Karpas-422 (cell line): ENCODE measurements at regions not wholly inside any gene's neighbourhood (a gene's known extent, or its start where the extent isn't known, plus 50 kb on each side); places are given as distances from the start of the nearest gene placed in this dataset.

ENCODE experiments used
- DNase-seq: peaks from one replicate; pipeline ENCODE4 v3.0.0-alpha.2; 2015
- H2AFZ ChIP-seq: fragments of 200-600 bp; sonication (generic); 2 replicates; pipeline ENCODE4 v1.6.1; 2014; ENCODE audit warnings: antibody characterized with exemption, low read length, mixed read lengths
- H3K27ac ChIP-seq: fragments of 200-600 bp; sonication (generic); 2 replicates; pipeline ENCODE4 v1.5.1; 2014; ENCODE audit warnings: mild to moderate bottlenecking, low read length, moderate library complexity
- H3K27me3 ChIP-seq: fragments of 200-600 bp; sonication (generic); 2 replicates; pipeline ENCODE4 v1.6.1; 2014; ENCODE audit warnings: low read length, mixed read lengths
- H3K36me3 ChIP-seq: fragments of 200-600 bp; sonication (generic); 2 replicates; pipeline ENCODE4 v1.6.1; 2014; ENCODE audit warnings: low read length, mixed read lengths; ENCODE audit not compliant: insufficient read depth
- H3K4me1 ChIP-seq: fragments of 200-600 bp; sonication (generic); 2 replicates; pipeline ENCODE4 v1.6.1; 2014; ENCODE audit warnings: mild to moderate bottlenecking, low read length, mixed read lengths
- H3K4me2 ChIP-seq: fragments of 200-600 bp; sonication (generic); 2 replicates; pipeline ENCODE4 v1.6.1; 2014; ENCODE audit warnings: low read length, low read depth, mild to moderate bottlenecking; ENCODE audit not compliant: poor library complexity, severe bottlenecking
- H3K4me3 ChIP-seq: fragments of 200-600 bp; sonication (generic); 2 replicates; pipeline ENCODE4 v1.5.1; 2014; ENCODE audit warnings: mild to moderate bottlenecking, antibody characterized with exemption, low read length, mixed read lengths
- H3K79me2 ChIP-seq: fragments of 200-600 bp; sonication (generic); 2 replicates; pipeline ENCODE4 v1.6.1; 2014; ENCODE audit warnings: mild to moderate bottlenecking, low read length, mixed read lengths
- H3K9ac ChIP-seq: fragments of 200-600 bp; sonication (generic); 2 replicates; pipeline ENCODE4 v1.6.0; 2014; ENCODE audit warnings: low read length
- H3K9me2 ChIP-seq: fragments of 200-600 bp; sonication (generic), shearing (Covaris generic); replicated peaks from 2 replicates; pipeline ENCODE4 v1.6.0; 2014; ENCODE audit warnings: mild to moderate bottlenecking, low read length, moderate library complexity; ENCODE audit not compliant: insufficient read depth
- H3K9me3 ChIP-seq: fragments of 300-700, 200-600 bp; sonication (generic); 2 replicates; pipeline ENCODE4 v1.6.1; 2014; ENCODE audit warnings: low read length, mixed read lengths
- H4K20me1 ChIP-seq: fragments of 200-600 bp; sonication (generic); 2 replicates; pipeline ENCODE4 v1.6.1; 2014; ENCODE audit warnings: mild to moderate bottlenecking, antibody characterized with exemption, low read length, low read depth; ENCODE audit not compliant: insufficient read depth

DNA sequence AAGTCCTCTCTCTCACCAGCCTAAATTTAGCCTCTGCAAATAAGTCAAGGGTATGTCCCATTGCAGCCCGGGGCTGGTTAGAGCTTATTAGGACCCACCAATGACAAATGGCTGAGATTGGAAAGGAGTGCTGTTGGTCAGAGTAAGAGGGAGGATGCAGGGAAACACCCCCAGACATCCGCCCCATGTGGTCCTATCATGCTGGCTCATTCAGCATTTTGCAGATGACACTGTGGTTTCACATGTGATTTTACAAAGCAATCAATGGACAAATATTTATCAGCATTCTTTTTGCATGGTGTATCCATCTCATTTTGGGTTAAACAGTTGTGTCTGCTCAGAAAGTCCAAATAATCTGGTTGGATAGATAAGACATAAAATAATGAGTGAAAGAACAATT, 152.2 kb upstream of the EXOC2 start:
- no peaks in the 10 kb centered on the region for H3K9me3 ChIP-seq
- no peak for DNase-seq
- no peaks in the 10 kb centered on the region for H3K9me2 ChIP-seq
- H3K4me2 ChIP-seq: no peak overlapping the region
- no peak overlapping the region for H3K4me3 ChIP-seq
- H2AFZ ChIP-seq: no peak overlapping the region
- H4K20me1 ChIP-seq: no peaks in the 10 kb centered on the region
- H3K4me1 ChIP-seq: no peaks in the 10 kb centered on the region
- H3K36me3 ChIP-seq: no peaks in the 10 kb centered on the region
- H3K79me2 ChIP-seq: no peaks in the 10 kb centered on the region
- H3K27me3 ChIP-seq: no peaks in the 10 kb centered on the region
- no peak overlapping the region for H3K9ac ChIP-seq
- no peak overlapping the region for H3K27ac ChIP-seq

GRCh38 chr6:842141-842540, 149.2 kb upstream of the EXOC2 start:
- Histone ChIP-seq H3K4me3 (no peak overlapping the region), H3K9me3 (no peaks in the 10 kb centered on the region), H2AFZ (no peak overlapping the region), H3K27me3 (no peaks in the 10 kb centered on the region), H3K4me2 (no peak overlapping the region), H3K4me1 (no peaks in the 10 kb centered on the region), H3K79me2 (no peaks in the 10 kb centered on the region), H3K36me3 (no peaks in the 10 kb centered on the region), H4K20me1 (no peaks in the 10 kb centered on the region), H3K9me2 (no peaks in the 10 kb centered on the region), H3K9ac (no peak overlapping the region), H3K27ac (no peak overlapping the region)
- DNase-seq: no peak

DNA sequence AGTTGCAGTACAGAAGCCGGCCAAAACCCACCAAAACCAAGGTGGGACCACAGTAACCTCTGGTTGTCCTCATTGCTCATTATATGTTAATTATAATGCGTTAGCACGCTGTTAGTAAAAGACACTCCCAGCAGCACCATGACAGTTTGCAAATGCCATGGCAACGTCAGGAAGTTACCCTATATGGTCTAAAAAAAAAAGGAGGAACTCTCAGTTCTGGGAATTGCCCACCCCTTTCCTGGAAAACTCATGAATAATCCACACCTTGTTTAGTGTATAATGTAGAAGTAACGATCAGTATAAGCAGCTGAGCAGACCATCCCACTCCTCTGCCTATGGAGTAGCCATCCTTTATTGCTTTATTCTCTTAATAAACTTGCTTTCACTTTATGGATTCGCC, 148.6 kb upstream of the EXOC2 start:
- Histone ChIP-seq H3K79me2 (no peaks in the 10 kb centered on the region), H3K9me3 (no peaks in the 10 kb centered on the region), H4K20me1 (no peaks in the 10 kb centered on the region), H3K36me3 (no peaks in the 10 kb centered on the region), H3K4me3 (no peak overlapping the region), H3K27ac (no peak overlapping the region), H3K9ac (no peak overlapping the region), H2AFZ (no peak overlapping the region), H3K4me2 (no peak overlapping the region), H3K4me1 (no peaks in the 10 kb centered on the region), H3K27me3 (no peaks in the 10 kb centered on the region), H3K9me2 (no peaks in the 10 kb centered on the region)
- no peak for DNase-seq

DNA sequence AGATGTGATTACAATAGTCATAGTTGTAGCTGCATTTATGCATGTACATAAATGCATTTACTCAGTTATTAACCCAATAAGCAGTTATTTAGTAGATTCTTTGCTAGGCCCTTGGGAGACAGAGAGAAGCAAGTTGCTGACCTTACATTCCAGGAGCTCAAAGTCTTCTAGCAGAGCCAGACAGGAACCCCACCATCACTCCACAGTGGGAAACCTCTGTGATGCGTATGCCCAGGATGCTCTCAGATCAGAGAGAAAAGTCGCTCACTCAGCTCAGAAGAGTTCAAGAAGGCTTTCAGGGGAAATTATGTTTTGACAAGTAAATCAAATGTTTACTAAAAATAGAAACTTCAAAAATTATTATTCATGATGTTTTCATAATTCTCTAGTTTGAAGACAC, 146.3 kb upstream of the EXOC2 start:
- no peak overlapping the region for H3K27ac ChIP-seq
- no peak overlapping the region for H3K9ac ChIP-seq
- H3K79me2 ChIP-seq: no peaks in the 10 kb centered on the region
- no peaks in the 10 kb centered on the region for H3K4me1 ChIP-seq
- H3K27me3 ChIP-seq: no peaks in the 10 kb centered on the region
- no peak overlapping the region for H3K4me2 ChIP-seq
- DNase-seq: no peak
- H2AFZ ChIP-seq: no peak overlapping the region
- H3K4me3 ChIP-seq: no peak overlapping the region
- H3K9me2 ChIP-seq: no peaks in the 10 kb centered on the region
- no peaks in the 10 kb centered on the region for H4K20me1 ChIP-seq
- H3K36me3 ChIP-seq: no peaks in the 10 kb centered on the region
- no peaks in the 10 kb centered on the region for H3K9me3 ChIP-seq

DNA sequence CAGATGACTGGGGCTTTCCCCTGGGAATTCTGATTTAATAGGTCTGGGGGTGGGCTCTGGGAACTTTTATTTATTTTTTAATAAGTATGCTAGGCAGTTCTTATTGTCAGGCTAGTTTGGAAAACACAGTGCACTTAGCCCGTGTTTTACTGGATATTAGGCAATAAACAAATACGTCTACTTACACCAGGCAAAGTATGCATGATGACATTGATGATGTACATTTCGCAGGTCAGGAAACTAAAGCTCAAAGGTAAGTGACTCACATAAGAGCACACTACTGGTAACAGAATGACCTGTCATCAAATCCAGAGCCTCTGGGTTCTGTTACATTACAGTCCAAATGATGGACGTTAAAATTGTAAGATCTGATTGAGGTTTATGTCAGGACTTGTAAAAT, 144.4 kb upstream of the EXOC2 start:
- Histone ChIP-seq H4K20me1 (no peaks in the 10 kb centered on the region), H3K79me2 (no peaks in the 10 kb centered on the region), H3K27ac (no peak overlapping the region), H3K36me3 (no peaks in the 10 kb centered on the region), H3K9me2 (no peaks in the 10 kb centered on the region), H3K27me3 (no peaks in the 10 kb centered on the region), H2AFZ (no peak overlapping the region), H3K4me3 (no peak overlapping the region), H3K9me3 (no peaks in the 10 kb centered on the region), H3K9ac (no peak overlapping the region), H3K4me1 (no peaks in the 10 kb centered on the region), H3K4me2 (no peak overlapping the region)
- no peak for DNase-seq

DNA sequence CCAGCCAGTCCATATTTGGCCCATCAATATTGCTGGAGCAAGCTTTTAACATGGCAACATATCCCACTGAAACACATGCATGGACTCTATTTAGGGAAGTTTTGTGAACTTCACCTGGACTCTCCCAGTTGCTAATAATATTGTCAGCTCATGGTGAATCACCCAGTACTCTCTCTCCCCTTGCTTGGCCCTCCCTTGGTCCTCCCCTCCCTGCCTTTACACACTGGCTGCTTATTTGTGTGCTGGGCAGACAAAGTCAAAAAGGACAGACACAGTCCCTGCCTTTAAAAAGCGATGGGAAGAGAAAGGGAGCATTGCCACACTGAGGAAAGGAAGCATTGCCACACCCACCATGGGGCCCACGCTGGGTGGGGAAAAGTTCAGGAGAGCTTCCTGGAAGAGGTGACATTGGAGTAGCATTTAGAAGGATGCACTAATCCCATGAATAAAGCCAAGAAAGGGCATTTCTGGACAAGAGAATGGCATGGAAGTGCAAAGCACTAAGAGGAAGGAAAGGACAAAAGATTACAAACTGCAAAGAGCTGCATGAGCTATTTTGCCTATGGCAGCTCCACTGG, 143.4 kb upstream of the EXOC2 start:
- Histone ChIP-seq H3K27me3 (no peaks in the 10 kb centered on the region), H3K9me2 (no peaks in the 10 kb centered on the region), H3K79me2 (no peaks in the 10 kb centered on the region), H3K36me3 (no peaks in the 10 kb centered on the region), H4K20me1 (no peaks in the 10 kb centered on the region), H3K4me3 (no peak overlapping the region), H3K4me1 (no peaks in the 10 kb centered on the region), H3K9ac (no peak overlapping the region), H3K4me2 (no peak overlapping the region), H2AFZ (no peak overlapping the region), H3K27ac (no peak overlapping the region), H3K9me3 (no peaks in the 10 kb centered on the region)
- no peak for DNase-seq

- DNase-seq: no peak
- H3K9me3 ChIP-seq: no peaks in the 10 kb centered on the region
These were observed 142.7 kb upstream of the EXOC2 start for GRCh38 chr6:835476-836160.

DNA sequence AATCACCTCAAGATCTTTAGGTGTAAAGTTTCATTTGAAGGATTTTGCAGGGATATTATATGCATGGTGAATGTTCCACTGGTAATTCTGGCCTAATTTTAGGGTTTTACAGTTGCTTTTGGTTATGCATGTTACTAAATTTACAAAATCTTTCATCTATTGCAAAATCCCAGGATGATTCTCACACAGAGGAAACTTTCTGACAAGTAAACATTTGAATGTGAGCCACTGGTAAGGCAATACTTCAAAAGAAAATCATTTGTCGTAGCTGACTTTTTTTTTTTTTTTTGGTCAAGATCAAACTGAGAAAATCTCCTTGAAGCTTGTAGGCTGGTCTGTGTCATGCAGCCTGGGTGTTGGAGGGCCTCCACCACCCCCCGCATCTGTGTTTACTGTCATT, 141.9 kb upstream of the EXOC2 start:
- Histone ChIP-seq H2AFZ (no peak overlapping the region), H4K20me1 (no peaks in the 10 kb centered on the region), H3K9ac (no peak overlapping the region), H3K79me2 (no peaks in the 10 kb centered on the region), H3K9me2 (no peaks in the 10 kb centered on the region), H3K4me1 (no peaks in the 10 kb centered on the region), H3K4me2 (no peak overlapping the region), H3K27me3 (no peaks in the 10 kb centered on the region), H3K36me3 (no peaks in the 10 kb centered on the region), H3K27ac (no peak overlapping the region), H3K4me3 (no peak overlapping the region), H3K9me3 (no peaks in the 10 kb centered on the region)
- DNase-seq: no peak

More at GRCh38 chr6:835476-836160, 142.7 kb upstream of the EXOC2 start:
- no peaks in the 10 kb centered on the region for H3K79me2 ChIP-seq
- no peaks in the 10 kb centered on the region for H3K9me2 ChIP-seq
- H4K20me1 ChIP-seq: no peaks in the 10 kb centered on the region
- no peaks in the 10 kb centered on the region for H3K36me3 ChIP-seq
- no peak overlapping the region for H3K27ac ChIP-seq
- H3K4me2 ChIP-seq: no peak overlapping the region
- H3K27me3 ChIP-seq: no peaks in the 10 kb centered on the region
- H3K4me3 ChIP-seq: no peak overlapping the region
- H3K9ac ChIP-seq: no peak overlapping the region
- H3K4me1 ChIP-seq: no peaks in the 10 kb centered on the region
- no peak overlapping the region for H2AFZ ChIP-seq
